Hepatocyte (in vitro differentiated cells): ENCODE measurements at regions not wholly inside any gene's neighbourhood (a gene's known extent, or its start where the extent isn't known, plus 50 kb on each side); places are given as distances from the start of the nearest gene placed in this dataset.

ENCODE experiments used
- EZH2 ChIP-seq: fragments of 200-600 bp; sonication (generic); IDR thresholded peaks from 2 replicates; pipeline ENCODE4 v1.6.1; 2016; ENCODE audit warnings: antibody characterized with exemption, mild to moderate bottlenecking, borderline replicate concordance
- TF ChIP-seq, protein P1 (sequence below): fragments of 200-600 bp; sonication (generic); IDR thresholded peaks from 2 replicates; pipeline ENCODE4 v1.5.1; 2016; ENCODE audit warnings: antibody characterized with exemption, mild to moderate bottlenecking; ENCODE audit not compliant: poor library complexity

DNA sequence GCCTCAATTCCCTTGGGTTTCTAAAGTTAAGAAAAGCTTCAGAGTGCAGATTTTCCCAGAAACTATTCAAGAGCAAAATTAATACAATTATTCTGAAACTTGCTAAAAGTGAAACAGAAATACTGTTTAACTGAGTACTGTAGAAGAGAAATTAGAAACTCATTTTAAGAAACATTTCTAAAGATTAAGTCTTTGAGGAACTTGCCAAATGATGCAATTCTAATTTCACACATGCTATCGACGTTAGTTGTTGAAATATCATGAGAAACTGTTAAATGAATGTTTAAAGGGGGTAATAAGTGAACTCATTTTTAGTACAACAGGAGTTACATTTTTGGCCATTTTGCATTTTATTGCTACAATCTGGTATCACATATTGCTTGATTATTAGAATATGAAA is 125.3 kb upstream of the MAOA start:
- no peak for TF ChIP-seq EZH2
- TF ChIP-seq, protein P1, sequence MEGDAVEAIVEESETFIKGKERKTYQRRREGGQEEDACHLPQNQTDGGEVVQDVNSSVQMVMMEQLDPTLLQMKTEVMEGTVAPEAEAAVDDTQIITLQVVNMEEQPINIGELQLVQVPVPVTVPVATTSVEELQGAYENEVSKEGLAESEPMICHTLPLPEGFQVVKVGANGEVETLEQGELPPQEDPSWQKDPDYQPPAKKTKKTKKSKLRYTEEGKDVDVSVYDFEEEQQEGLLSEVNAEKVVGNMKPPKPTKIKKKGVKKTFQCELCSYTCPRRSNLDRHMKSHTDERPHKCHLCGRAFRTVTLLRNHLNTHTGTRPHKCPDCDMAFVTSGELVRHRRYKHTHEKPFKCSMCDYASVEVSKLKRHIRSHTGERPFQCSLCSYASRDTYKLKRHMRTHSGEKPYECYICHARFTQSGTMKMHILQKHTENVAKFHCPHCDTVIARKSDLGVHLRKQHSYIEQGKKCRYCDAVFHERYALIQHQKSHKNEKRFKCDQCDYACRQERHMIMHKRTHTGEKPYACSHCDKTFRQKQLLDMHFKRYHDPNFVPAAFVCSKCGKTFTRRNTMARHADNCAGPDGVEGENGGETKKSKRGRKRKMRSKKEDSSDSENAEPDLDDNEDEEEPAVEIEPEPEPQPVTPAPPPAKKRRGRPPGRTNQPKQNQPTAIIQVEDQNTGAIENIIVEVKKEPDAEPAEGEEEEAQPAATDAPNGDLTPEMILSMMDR, result no peak
